GM19438 (cell line): ENCODE measurements at regions not wholly inside any gene's neighbourhood (a gene's known extent, or its start where the extent isn't known, plus 50 kb on each side); places are given as distances from the start of the nearest gene placed in this dataset.
"Not testable (repeated sequence)": the region's sequence is repeated elsewhere in the genome, so short reads cannot be mapped to it uniquely, and the experiment has no call there.

Experiments used
- ATAC-seq: cut with Tn5 transposase; IDR thresholded peaks from one replicate; pipeline ENCODE4 v1.9.1; 2021; ENCODE audit warnings: low read depth; ENCODE audit not compliant: unreplicated experiment

DNA sequence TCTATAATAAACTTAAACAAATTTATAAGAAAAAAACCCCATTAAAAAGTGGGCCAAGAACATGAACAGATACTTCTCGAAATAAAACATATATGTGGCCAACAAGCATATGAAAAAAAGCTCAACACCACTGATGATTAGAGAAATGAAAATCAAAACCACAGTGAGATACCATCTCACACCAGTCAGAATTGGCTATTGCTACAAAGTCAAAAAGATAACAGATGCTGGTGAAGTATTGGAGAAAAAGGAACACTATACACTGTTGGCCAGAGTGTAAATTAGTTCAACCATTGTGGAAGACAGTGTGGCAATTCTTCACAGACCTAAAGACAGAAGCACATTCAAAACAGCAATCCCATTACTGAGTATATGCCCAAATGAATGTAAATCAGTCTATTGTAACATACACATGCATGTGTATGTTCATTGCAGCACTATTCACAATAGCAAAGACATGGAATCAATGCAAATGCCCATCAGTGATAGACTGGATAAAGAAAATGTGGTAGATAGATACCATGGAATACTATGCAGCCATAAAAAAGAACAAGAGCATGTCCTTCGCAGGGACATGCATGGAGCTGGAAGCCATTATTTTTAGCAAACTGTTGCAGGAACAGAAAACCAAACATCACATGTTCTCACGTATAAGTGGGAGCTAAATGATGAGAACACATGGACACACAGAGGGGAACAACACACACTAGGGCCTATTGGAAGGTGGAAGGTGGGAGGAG is 313.4 kb downstream of the GATA3 start:
- ATAC-seq = not testable (repeated sequence)

DNA sequence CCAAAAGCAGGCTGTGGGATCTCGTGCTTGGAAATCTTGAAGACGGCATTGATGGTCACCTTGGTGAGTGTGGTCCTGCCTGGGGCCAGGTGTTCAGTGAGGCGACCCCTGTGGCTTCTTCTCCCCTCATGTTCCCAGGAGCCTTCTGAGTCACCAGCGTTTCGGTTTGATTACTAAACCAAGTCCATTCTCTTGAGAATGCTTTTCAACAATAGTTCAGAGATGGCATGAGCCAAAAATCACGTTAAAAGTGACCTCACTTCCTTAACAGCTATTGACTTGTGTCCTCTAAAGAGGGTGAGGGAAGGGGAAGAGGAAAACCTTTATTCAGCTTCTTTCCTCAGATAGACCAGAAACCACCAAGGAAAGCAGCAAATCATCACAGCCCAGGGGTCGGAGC is 315.2 kb downstream of the GATA3 start:
- no peak for ATAC-seq

DNA sequence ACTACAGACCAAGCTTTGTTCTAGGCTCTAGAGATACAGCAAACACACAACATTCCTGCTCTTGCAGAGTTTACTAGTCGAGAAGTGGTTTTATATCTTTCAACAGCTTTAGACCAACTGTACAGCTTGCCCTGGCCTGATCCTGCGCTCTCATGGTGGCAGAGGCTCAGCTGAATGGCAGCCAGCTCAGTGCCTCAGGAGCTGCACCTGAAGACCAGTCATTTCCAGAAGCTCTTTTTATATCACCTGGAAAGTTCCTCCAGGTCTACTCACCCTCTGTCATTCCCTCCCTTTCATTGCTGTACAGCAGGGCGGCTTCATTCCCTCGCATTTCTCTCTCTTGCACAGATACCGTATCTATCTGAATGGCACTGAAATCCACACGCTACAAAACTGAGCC is 319.8 kb downstream of the GATA3 start:
- no peak for ATAC-seq

DNA sequence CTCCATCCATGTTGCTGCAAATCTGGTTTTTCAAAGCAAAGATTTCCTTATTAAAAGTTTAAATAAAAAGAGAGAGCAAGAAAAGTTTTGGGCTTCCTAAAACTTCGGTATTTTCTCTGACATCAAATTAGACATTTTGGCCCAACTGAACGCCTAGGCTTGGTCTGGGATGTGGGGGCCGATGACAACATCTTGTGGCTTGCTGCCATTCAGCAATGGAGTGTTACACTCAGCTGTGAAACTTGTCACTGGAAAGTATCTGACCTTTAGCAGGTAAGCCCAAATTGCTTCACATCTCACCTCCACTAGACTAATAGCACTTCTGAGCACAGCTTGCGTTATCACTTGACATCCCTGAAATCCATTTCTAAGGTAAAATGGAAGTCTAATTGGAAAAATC is 320.6 kb downstream of the GATA3 start:
- no peak for ATAC-seq

DNA sequence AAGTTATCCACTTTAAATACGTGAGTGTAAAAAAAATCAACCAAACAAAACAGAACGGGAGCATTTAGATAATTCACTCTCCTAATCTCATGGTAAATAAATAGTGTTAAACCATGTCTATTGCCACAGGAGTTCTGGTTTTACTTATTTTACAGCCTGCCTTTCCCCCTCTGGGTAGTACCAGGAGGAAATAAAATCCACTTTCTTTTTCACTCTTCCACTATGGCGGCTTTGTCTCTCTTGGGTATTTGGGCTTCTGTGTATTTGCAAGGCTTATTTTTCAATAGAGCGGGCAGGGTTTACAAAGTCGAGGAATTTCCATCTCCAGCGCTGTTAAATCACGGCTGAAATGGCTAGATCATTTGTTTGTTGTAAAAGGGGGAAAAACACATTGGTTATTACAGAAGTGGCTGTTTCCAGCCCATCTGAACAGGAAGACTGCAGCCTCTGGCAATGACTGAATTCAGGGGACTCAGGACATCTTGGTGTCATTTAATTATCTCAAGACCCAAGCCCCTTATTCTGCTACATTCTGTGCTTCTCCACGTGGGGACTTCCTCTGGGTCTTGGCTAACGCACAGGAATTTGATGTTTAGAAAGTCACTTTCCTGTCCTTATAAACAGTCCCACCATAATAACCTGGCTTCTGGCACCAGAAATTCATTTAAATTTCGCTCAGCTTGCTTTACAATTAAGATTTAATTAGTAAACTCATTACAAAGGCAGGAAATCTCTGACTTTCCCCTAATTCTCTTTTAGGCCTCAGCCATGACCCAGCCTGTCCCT is 323.9 kb downstream of the GATA3 start:
- no peak for ATAC-seq

DNA sequence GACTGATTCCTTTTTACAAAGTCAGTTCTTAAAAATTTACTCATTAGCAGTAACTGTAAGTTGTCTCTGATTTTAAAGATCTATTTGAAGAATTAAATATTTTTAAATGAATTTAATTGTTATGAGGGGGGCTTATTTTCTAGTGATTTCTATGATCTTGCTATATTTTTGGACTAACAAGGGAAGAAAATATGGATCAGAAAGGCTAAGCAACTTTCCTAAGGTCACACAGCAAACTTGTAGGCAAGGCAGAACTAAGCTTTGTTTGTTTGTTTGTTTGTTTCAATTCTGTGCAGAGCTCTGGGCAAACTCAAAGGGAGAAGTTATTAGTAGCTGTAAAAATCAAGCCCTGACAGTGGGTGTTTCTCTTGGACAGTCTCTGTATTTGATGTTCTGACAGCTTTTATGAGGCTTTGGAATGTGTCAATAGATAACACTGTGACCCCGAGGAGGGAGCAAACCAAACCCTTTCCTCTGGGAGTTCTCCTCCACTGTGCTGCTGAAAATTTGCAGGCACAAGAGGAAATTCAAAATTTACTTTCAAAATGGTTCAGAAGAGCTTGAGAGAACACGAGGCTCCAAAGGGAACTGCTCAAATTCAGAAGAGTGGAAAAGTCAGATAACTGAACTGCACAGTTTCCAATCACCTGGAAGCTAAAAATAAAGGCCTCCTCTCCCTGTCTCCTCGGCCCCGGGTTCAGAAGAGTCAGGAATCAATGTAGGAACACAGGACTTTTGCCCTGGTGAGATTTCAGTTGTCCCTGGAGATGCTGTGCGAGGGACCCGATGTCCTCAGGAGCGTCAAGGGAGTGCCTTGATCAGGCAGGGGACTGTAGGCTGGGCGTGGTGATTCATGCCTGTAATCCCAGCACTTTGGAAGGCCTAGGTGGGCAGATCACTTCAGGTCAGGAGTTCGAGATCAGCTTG is 325.7 kb downstream of the GATA3 start:
- ATAC-seq = no peak

DNA sequence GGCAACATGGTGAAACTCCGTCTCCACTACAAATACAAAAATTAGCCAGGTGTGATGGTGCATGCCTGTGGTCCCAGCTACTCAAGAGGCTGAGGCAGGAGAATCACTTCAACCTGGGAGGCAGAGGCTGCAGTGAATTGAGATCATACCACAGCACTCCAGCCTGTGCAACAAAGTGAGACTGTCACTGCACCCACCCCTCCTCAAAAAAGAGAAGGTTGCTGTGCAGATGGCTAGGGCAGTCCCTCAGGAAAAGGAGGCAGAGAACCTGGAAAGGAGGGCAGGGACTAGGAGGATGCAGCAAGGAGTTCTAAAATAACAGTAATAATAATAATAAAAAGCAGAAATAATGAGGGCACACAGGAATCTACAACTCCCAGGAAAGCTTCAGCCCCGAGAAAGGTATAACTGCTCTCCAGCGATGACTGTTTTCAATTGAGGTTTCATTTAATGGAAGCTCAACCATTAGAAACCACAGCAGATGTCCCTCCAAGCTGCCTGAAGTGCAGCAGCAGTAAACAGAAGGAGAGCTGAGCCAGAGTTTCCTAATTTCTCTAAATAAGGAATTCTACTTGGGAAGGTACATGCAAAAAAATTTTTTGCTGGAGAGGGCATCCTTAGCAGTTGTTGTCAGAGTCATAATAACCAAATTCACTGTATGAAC is 326.5 kb downstream of the GATA3 start:
- no peak for ATAC-seq

DNA sequence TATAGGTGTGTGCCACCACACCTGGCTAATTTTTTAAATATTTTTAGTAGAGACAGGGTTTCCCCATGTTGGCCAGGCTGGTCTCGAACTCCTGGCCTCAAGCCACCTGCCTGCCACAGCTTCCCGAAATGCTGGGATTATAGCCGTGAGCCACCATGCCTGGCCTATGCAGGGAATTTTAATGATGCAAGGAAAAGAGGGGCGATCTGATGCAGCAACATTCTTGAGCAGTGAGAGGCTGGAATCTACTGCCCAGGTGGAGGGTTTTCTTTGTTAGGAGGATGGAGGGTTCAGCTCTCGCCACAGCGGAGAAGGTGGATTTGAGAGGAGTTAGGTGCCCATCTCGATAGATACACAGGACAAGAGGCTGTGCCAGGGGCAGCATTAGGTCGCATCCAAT is 332.3 kb downstream of the GATA3 start:
- ATAC-seq = no peak

DNA sequence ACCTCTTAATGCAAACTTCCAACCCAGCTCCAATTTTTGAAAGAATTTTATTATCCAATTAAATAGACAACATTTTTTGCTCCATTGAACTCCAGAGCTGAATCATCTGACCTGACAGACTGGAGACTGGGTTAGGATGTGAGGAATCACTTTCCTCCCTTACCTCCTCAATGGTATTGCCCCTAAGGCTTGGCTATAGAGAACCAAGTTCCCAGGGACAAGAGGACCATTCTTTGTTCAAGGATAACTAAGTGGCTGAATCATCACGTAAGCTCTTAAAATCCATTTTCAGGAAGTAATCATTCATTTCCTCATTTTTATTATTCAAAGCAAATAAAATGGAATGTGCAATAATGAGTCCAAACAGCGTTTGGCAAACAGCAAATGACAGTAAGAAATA is 335.1 kb downstream of the GATA3 start:
- ATAC-seq = no peak

DNA sequence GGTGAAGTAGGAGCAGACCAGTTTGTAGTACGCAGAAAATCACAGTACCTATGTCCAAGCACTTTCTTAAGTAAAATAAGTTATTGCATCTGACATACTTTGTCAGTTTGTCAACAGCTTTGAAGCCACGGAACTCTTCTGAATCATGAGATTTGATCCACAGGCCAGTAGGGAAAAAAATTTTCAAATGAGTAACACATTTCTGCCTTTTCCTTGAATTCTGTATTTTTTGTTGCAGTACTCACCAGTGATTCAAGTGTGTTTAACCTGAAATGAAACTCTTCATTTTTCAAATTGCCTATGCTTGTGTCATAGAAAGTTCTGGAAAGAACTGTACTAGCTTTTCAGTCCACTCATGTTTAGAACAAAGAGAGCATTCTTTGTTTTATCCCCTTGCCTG is 337.7 kb downstream of the GATA3 start:
- no peak for ATAC-seq

DNA sequence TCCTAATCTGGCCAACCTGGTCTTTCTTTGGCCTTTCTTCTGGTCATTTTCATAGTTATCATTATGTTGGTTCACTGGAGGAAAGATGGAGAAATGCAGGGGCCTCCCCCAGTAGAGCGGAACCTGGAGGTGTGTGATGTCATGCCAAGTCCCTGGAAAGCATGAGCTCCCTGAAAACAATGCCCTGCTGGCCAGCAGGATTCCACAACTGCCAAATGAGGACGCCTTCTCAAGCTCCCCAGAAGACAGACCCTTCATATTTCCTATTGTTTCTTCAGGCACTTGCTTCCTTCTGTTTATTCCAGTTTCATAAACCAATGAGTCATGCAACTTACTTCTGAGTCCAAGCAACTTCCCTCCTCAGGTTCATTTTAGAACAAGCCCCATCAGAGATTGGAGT is 339.0 kb downstream of the GATA3 start:
- ATAC-seq = no peak

DNA sequence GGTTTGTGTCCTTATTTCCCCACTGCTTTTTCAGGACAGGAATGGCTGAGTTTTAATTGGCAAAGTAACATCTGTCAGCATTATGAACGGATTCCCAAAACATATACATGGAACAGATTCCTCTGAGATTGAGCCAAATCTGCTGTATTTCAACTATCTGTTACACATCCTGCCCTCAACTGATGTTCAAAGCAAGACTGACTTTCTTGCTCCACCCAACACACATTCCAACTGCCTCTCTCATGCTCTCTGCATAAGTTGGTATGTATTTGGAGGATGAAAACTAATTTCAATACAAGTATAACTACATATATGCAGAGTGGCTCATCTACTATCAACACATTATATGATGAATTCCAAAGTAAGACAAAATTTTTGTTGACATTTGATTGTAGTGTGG is 342.2 kb downstream of the GATA3 start:
- ATAC-seq = no peak

DNA sequence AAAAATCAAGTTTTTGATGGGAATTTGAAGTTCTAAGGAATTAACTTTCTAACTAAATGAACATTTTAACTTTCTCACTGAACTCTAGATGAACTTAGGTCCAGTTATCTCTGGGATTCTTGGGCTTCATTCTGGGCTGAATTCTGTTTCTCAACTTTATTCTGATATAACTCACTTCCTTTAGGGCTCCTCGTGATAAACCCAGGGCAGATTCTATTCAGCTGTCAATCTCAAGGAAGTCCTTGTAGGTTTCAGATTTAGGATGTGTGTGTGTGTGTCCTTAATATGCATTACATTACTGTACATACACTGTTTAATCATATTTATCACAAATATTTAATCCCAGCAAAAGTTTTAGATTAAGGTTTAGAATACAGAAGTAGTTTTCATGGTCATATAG is 344.3 kb downstream of the GATA3 start:
- ATAC-seq = no peak

DNA sequence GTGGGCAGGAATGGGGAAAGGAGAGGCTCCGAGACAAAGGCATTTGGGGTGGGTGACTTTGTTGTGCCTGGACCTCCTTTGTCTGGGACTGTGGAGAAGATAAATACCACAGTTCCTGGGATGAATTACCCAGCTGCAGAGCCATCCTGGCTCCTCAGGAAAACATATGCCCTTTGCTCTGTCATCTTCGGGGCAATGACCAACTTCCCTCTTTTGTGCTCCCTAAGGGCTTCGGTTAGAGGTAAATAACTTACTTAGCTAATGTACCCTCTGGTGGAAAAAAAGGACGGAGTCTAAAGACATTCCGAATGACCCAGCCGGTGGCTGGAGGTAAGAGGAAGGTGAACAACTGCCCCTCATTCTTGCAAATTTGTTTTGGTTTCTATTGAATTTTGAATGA is 345.7 kb downstream of the GATA3 start:
- ATAC-seq = no peak

DNA sequence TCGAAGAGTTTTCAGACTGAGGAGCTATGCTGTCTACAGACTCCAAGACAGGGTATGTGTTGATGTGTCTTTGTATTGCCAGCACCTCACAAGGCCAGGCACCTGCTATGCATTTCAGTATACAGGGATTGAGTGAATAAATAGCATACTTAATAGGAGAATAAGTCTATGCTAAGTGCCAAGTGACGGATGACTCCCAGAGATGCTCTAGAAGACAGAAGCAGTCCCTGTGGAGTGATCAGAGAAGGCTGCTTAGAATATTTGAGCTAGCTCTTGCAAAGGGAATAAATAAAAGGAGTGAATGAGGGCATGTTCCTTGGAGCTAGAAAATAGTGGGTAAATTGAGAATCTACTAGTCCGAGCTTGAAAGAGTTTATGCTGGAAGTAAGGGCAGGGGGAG is 346.4 kb downstream of the GATA3 start:
- no peak for ATAC-seq

DNA sequence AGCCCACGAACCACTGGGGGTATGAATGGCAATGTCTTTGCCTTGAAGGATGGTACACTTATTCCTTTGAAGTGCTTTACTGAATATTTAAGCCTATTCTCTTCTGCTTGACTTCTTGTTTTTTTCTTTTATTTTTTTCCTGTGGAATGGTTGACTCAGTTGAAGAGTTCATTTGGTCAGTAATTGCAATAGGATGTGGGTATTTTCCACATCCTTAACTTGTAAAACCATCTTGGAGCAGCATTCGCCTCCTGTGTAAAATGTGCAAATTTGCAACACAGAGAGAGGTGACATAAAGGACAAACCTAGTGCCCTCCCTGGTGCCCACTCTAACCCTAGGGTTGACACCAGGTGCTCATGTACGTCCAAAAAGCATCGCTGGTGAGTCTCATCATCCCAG is 347.0 kb downstream of the GATA3 start:
- ATAC-seq = no peak

DNA sequence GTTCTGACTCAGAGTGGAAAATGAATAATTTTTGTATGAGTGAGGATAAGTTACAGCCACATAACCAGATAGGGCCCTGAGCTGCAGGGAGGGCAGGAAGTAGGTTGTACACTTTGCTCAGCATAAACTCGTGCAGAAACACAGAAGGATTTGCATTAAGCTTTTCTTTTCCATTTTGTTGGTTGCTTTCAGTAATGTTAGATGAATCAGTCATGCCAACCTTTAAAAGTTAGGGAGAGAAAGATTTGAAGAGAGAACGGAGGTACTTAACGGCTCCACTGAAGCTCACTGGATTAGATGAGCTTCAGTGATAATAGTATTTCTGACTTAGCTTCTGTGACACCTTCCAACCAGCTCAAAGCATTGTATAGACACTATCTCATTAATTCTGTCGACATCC is 348.1 kb downstream of the GATA3 start:
- no peak for ATAC-seq

DNA sequence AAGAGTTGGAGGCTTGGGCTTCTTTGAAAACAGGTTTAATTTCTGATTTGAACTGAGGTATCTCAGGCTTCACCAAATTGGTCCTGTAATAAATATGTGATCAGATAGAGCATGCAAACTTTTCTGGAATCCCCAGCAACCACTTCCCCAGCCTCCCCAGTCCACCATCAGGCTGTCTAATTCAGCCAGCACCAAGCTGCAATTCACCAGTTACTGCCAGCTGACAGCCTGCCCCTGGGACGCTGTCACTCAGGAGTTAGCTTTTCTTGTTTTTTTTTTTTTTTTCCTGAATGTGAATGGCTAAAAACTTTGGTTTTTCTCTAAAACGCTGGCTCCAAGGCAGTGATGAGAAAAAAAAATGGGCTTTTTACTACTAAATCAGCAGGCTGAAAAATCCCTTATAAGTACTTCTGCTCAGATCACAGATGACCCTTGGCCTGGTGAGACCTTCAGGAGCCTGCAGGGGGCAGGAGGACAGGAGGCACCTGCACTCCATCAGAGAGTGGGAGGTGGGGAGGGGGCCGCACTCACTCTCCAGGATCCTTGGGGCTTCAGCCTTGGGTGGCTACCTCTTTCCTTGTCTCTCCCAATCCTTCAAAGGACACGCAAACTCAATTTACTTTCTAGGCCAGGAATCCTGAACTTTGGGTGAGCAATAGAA is 349.4 kb downstream of the GATA3 start:
- no peak for ATAC-seq

DNA sequence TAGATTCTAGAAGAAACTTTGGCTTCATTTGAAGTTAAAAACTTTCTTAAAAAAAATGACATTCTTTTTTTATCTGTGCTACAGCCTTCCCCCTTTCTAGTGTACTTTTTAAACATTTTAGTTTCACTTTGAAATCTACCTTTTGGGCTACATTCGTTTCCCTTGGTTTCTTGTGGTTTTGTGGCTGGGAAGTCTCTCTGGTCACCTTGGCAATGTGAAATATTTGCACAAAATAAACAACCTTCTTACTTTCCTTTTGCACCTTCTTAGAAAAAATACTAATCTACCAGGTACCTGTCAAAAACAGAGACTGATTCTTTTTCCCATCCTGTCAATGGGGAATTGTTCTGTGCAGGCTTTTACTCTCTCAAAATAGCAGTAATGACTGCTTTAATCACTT is 350.2 kb downstream of the GATA3 start:
- ATAC-seq = peak; percentile 59

DNA sequence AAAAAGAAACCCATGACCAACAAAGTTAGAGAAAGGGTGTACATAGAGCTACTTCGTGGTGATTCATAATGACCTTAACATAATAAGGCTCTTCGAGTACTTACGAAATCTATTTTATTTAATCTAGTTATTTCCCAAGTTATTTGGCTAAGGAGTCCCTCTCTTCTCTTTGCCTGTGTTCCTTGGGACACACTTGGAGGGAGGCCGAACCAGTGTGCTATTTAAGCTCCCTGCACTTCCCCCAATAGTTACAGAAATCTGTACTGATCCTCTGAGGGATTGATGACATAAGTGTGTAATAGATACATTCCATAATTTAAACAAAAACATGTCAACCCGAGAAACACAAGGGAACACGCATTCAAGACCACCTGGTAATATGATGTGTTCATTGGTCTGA is 351.1 kb downstream of the GATA3 start:
- no peak for ATAC-seq
